Fibroblast of pulmonary artery (primary cell): ENCODE measurements at regions not wholly inside any gene's neighbourhood (a gene's known extent, or its start where the extent isn't known, plus 50 kb on each side); places are given as distances from the start of the nearest gene placed in this dataset.

Experiments used
- DNase-seq: peaks from one replicate; pipeline ENCODE4 v3.0.0-alpha.2; 2010; ENCODE audit warnings: low read depth
- H3K4me3 ChIP-seq: replicated peaks from 2 replicates; pipeline ENCODE4 v1.5.1; 2011; ENCODE audit warnings: low read depth, mild to moderate bottlenecking, control low read depth, low read length, moderate library complexity
- TF ChIP-seq, protein P1 (sequence below): IDR thresholded peaks from 2 replicates; pipeline ENCODE4 v1.5.1; 2011; ENCODE audit warnings: mild to moderate bottlenecking, control low read depth, low read length, inconsistent platforms; ENCODE audit errors: missing control alignments

GRCh38 chr5:157990583-157991181 is 131.7 kb upstream of the CLINT1 start:
- H3K4me3 ChIP-seq, result no peak overlapping the region
- DNase-seq, result no peak
- TF ChIP-seq, protein P1, sequence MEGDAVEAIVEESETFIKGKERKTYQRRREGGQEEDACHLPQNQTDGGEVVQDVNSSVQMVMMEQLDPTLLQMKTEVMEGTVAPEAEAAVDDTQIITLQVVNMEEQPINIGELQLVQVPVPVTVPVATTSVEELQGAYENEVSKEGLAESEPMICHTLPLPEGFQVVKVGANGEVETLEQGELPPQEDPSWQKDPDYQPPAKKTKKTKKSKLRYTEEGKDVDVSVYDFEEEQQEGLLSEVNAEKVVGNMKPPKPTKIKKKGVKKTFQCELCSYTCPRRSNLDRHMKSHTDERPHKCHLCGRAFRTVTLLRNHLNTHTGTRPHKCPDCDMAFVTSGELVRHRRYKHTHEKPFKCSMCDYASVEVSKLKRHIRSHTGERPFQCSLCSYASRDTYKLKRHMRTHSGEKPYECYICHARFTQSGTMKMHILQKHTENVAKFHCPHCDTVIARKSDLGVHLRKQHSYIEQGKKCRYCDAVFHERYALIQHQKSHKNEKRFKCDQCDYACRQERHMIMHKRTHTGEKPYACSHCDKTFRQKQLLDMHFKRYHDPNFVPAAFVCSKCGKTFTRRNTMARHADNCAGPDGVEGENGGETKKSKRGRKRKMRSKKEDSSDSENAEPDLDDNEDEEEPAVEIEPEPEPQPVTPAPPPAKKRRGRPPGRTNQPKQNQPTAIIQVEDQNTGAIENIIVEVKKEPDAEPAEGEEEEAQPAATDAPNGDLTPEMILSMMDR, result no peak

DNA sequence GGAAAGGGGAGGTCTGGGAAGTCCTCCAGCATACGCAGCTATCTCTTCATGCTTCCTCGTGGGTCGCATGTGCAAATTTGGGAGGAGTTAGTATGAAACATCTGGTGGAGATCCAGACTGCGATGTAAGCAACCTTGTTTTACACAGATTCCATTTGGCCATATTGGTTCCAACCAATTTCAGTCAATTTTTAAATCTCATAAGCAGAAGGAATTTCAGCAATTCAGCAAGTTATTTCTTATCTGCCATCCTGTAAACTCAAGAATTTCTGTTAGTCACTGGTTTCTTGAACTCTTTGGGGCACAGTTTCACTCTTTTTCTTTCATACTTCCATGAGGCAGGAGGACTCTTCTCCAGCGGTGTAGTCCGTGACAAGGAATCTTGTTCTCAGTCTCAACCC is 130.4 kb upstream of the CLINT1 start:
- no peak overlapping the region for H3K4me3 ChIP-seq
- TF ChIP-seq, protein P1, result no peak
- no peak for DNase-seq

- TF ChIP-seq, protein P1, result no peak
- no peak overlapping the region for H3K4me3 ChIP-seq
Observed at GRCh38 chr5:157987259-157987658, 128.3 kb upstream of the CLINT1 start.

DNA sequence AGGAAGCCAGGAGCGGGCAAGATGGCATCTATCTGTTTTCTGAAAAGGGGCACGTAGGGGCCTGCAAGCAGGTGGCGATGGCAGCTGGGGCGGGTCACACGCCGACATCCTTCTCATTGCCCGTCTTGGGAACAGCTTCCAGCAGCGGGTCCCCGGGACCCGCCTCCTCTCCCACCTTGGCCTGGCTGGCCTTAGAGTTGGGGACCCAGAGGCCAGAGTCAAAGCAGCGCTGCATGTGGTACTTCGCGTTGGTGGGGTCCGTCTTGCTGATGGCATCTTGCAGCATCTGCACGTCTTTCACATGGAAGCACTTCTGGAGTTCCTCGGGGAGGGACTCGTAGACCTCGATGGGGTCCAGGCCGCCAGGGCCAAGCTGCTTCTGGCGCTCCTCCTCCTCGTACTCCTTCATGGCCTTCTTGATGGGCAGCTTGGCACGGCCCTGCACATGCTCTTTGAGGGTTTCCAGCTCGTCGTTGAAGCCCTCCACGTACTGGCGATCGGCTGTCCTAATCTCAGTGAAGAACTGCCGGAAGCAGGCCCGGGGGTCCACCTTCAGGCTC is 127.6 kb upstream of the CLINT1 start:
- DNase-seq, result no peak
- H3K4me3 ChIP-seq, result no peak overlapping the region
- TF ChIP-seq, protein P1, result no peak

More at GRCh38 chr5:157987259-157987658, 128.3 kb upstream of the CLINT1 start:
- DNase-seq, result no peak

GRCh38 chr5:157984611-157985010 is 125.7 kb upstream of the CLINT1 start:
- H3K4me3 ChIP-seq, result no peak overlapping the region
- TF ChIP-seq, protein P1, result no peak
- no peak for DNase-seq

DNA sequence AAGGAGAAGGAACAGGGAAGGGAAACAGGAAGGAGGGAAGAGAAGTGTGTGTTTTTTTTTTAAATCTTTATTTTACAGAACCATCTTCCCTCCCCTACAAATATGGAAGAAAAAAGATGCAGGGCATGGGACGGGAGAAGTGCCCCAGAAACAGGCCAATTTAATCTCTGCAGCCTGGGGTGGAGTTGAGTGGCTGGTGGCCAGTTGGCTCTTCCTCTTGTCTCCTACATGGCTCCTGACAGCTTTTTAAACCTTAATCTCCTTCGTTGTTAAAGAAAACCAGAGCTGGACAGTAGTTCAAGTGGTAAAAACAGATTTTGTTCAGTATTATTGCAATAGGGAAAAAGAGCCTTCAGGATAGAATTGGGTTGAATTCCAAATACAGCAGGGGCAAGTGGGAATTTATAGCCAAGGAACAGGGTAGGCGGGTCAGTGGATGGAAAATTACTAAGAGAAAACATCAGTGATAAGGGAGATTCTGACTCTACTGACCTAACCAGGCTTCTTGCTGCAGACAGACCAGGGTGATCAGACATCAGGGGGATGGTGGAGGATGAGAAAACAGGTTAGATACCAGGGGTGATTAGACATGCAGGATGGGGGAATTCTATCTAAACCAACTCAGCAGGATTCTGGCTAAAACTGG is 125.1 kb upstream of the CLINT1 start:
- no peak for DNase-seq
- no peak overlapping the region for H3K4me3 ChIP-seq
- TF ChIP-seq, protein P1, result no peak
